NCI-H2196 (cell line): ENCODE measurements at regions not wholly inside any gene's neighbourhood (a gene's known extent, or its start where the extent isn't known, plus 50 kb on each side); places are given as distances from the start of the nearest gene placed in this dataset.
A peak's percentile ranks its signal among the peaks of the same experiment; 100 is the strongest.

Experiments used
- DNase-seq: peaks from one replicate; lab custom pipeline; 2025; ENCODE audit not compliant: unreplicated experiment; lab: John Stamatoyannopoulos, UW

DNA sequence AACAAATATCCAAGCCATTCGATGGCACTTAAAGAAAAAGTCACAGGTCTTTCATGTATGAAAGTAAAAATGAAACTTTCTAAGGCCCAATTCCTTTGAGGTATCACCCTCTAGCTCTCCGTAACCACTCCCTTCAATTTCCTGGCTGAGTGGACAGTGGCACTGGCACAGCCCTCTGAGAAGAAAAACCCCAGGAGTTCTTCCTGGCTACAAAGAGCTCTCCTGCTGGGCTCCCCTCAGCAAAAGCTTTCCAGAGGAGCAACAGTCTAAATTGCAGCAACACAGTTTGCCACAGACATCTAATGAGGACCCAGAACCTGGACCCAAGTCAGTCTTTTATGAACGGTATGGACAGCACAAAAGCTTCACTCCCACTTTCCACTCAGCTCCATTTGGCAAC, 71.8 kb downstream of the FUNDC1 start:
- DNase-seq = no peak

DNA sequence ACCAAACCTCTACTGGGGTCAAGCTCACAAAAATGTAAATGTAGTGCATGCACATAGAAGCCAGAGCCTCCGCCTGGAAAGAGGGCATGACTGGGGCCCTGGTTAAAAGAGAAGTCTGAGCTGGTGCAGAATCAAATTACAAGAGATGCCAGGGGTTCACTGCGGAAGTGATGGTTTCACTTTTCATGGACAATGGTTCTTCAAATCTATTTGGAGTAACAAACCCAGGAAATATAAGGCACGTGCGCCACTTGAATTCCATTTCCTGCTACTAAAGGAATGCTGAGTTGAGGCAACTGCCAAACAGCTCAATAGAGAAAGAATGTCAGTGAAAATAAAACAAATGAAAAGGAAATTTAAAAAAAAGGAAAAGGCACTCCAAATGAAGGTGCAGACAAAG, 79.8 kb downstream of the FUNDC1 start:
- DNase-seq = peak; percentile 6

DNA sequence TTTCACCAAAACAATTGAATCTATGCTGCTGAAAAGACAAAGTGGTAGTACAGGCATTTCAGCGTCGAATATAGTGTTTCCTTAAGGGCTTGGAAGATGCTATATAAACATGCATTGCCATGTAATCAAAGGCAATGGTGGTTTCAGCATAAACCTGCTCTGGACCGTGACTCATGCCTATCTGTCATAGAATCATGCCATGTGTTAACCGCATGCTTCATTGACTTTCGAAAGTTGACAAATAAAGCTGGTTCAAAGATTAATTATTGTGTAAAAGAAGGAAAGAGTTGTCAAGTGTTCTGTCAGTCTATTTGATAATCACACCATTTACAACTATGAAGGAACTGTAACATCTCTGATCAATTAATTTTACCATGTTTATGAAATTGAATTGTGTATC, 83.2 kb downstream of the FUNDC1 start:
- no peak for DNase-seq

DNA sequence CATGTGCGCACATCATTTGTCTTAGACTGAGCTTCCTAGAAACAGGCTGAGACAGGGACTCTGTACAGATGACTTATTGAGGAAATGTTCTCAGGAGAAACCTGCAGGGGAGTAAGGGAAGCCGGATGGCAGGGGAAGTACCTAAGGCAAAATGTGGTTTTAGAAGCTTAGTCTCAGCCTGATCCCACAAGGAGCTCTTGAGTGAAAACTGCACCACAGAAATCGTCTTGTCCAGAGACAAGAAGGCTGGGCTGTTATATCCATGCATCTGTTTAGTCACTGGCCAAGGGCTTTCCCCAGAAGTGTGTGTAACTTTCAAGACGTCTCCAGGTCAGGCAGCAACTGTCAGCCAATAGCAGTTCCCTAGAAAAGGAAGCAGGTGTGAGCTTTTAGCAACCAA, 86.0 kb downstream of the FUNDC1 start:
- no peak for DNase-seq

DNA sequence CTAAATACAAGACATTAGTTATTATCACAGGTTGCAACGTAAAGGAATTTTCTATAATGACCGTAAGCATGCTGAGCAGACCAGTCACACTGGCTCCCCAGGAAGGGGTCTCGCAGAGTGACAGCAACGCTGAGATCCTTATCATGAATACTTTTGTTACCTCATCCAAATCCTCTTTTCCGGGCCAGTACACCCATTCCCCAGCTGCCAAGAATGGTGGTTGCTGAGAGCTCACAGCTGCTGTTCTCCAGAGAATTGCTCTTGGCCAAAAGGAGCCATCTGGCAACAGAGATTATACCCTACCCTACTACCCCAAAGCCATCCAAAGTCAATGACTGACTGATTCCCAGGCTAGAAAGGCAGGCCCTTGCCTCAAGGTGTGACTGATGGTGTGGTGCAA, 91.6 kb downstream of the FUNDC1 start:
- DNase-seq = no peak

DNA sequence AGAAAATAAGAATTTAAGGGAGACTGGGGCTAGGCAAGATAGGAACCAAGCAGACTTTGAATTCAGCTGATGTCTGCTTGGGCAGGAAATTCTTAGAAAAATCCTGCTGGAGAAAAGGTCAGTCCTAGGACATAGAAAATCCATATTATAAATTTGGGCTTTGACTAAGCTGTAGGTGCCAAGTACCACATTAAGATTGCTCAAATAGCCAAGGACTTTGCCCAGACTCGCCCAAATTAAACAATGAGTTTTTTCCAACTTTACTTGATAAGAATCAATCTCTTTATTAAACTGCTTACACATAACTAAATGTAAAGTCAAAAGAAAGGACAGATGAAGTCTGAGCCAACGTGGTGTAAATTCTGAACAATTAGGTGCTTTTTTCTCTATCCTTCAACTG, 95.4 kb downstream of the FUNDC1 start:
- no peak for DNase-seq

DNA sequence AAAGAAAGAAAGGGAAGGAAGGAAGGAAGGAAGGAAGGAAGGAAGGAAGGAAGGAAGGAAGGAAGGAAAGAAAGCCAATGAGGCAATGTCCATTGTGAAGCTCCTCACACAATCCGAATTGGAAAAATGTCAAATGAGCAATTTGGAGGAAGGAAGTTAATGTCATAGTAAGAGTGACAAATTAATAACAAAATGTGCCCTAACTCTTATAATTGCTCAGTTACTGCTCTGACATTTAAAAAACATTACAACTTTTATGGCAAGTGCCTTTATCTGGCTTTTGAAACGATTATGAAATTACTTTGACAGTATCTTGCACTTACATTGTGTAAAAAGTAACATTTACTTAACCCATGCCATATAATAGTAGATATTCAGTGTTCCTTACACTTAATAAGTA, 96.5 kb upstream of the EFHC2 start:
- no peak for DNase-seq

DNA sequence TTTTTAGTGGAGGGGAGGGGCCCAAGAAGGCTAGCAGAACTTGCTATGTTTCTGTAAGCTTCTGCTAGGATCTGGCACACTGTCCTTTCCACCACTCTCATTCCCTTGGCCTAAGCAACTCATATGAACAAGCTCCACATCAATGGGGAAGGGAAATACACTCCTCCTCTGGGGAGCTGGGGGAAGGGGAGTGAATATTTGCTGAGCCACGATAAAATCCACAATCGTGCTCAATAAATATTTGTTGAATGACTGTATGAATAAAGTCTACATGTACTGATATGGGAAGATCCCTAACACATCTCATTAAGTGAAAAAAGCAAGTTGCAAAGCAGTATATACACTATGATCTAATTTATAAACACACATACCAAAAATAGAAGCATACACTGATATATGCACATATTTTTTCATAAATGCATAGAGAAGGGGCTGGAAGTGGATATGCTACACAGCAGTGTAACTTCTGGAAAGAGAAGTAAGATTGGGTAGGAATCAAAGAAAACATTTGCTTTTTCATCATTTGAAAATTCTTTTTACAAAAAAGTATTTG, 95.8 kb upstream of the EFHC2 start:
- DNase-seq = no peak

DNA sequence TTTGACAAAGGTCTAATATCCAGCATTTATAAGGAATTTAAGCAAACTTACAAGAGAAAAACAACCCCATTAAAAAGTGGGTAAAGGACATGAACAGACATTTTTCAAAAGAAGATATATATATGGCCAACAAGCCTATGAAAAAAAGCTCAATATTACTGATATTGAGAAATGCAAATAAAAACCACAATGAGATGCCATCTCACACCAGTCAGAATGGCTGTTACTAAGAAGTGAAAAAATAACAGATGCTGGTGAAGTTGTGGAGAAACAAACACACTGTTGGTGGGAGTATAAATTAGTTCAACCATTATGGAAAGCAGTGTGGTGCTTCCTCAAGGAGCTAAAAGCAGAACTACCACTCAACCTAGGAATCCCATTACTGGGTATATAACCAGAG, 91.6 kb upstream of the EFHC2 start:
- no peak for DNase-seq

DNA sequence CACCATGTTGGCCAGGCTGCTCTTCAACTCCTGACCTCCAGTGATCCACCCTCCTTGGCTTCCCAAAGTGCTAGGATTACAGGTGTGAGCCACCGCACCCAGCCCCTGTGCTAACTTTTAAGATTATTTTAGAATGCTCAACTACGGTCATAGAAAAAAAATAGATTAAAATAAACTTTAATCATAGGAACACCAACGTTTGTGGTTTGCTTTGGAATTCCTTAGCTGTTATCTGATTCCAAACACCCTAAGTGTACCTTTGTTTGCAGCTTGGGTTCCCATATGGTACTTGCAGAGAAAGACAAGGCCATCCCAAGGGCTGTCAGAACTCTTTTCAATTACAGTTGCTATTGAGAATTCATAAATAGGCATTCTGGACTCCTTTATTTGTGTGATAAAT, 90.1 kb upstream of the EFHC2 start:
- DNase-seq = no peak

DNA sequence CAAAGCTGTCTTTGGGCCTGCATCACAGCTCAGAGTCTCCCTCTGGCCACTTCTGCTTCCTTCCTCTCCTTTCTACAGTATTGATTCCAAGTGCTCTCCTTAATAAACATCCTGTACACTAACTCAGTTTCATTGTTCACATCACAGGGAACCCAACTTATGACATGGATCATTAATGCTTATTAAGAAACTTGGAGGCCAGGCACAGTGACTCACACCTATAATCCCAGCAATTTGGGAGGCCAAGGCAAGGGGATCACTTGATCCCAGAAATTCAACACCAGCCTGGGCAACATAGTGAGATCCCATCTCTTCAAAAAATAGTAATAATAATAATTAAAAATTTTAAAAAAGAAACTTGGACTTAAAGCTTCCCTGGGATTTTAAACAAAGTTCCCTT, 89.2 kb upstream of the EFHC2 start:
- DNase-seq = no peak

DNA sequence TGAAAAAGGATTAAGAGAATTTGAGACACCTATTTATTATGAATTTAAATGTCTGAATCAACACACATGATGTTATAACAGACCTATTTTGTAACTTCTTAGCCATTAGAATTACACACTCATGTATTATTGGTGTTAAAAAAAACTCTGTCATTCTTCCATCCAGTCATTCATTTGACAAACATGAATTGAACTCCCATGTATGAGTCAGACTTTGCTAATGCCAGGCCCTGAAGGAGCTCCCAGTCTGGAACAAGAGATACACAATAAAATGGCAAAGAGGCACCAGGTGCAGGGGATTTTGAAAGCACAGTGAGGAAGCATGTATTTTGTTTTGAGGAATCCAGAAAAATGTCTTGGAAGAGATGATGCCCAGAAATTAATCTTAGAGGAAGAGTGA, 87.7 kb upstream of the EFHC2 start:
- DNase-seq = peak; percentile 6

DNA sequence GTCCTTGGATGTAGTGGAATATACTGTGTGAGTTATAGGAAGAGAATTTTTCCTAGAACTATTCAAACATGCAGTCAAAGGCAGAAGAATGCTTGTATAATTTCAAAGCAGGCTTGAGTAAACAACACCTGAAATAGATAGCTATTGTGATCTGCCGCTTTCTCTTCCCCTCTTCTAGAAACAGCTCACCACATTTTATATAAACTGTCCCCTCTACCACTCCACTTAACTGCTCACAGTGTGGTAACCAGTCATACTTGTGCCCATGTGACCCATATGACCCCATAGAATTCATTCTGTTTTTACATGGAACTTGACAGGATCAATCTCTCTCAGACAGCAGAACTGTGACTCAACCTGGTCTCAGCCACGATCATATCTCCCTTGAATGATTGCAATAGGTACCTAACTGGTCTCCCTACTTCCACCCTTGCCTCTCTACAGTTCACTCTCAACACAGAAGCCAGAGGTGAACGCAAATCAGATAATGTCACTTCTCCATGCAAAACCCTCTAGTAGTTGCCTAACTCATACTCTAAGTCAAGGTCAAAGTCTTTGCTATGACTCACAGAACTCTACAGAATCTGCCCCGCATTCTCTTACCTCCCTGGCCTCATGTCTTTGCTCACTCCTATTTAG, 85.6 kb upstream of the EFHC2 start:
- no peak for DNase-seq

DNA sequence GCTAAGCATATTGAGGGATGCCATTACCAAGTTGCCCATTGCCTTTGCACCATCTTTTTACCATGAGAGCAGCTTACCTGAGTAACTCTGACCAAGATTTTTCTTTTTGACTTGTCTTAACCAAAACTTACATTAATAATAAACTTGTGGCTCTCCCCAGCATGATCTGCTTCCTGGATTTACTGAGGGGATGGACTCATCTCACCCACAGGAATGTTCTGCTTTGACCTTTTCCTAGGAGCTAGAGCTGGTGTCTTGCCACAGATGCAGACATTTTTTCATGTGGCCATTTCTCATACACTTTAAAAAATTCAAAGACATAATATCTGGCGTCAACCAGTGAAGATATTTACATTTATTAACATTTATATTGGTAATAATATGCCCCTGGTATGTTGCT, 79.2 kb upstream of the EFHC2 start:
- DNase-seq = no peak

DNA sequence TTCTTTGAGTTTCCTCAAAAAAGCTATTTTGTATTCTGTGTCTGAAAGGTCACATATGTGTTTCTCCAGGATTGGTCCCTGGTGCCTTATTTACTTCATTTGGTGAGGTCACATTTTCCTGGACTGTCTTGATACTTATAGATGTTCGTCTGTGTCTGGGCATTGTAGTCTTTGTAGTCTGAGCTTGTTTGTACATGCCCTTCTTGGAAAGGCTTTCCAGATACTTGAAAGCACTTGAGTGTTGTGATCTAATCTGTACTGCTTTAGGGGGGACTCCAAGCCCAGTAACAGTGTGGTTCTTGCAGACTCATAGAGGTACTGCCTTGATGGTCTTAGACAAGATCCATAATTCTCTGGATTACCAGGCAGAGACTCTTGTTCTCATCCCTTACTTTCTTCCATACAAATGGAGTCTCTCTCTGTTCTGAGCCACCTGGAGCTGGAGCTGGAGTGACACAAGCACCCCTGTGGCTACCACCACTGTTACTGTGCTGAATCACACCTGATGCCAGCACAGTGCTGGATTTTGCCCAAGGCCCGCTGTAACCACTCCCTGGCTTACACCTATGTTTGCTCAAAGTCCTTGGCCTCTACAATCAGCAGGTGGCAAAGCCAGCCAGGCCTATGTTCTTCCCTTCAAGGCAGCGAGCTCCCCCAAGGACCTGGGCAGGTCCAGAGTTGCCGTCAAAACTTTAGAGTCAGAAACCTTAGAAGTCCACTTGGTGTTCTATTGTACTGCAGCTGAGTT, 72.3 kb upstream of the EFHC2 start:
- peak; percentile 51 for DNase-seq

DNA sequence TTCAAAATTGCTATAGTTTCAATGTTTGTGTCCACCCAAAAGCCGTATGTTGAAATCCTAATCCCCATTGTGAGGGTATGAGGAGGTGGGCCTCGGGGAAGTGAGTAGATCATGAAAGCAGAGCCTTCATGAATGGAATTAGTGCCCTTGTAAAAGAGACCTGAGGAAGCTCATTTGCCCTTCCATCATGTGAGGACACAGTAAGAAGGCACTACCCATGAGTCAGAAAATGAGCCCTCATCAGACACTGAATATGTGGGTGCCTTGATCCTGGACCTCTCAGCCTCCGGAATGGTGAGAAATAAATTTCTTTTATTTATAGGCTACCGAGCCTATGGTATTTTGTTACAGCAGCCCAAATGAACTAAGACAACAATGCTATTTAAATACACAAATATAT, 57.7 kb upstream of the EFHC2 start:
- DNase-seq = no peak

DNA sequence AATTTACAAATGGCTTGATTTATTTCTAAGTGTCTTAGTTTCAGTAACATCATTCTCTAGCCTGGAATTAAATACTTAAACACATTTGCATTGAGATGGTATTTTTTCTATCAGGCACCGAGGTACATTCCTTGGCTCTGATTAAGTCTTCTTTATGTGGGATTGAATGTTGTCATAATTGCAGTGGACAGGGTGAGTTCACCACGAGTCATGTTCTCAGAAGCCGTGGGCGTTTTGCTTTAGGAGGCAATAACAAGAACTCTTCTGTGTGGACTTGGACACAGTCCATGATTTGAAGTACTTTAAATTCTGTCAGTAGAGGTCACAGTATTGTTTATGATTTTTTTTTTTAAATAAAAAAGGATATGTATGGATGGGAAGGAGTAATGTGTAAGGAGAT, 57.1 kb upstream of the EFHC2 start:
- DNase-seq = peak; percentile 7

DNA sequence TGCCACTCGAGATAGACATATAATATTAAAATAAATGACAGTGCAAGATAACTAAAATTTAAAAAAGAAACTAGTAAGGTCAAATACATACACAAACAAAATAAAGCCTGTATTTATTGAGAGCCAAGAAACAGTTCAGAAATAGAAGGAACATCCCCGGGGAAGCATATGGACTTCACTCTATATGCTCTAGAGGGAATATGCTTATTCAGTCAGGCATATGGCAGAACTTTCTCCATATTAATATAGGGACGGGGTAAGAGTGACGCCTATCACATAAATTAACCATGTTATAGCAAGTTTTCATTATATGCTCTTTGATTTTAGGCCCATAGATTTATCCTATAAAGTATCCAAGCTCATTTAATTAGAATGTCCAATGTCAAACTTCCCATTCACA, 56.7 kb upstream of the EFHC2 start:
- no peak for DNase-seq
